RWPE2 (cell line): ENCODE measurements at regions not wholly inside any gene's neighbourhood (a gene's known extent, or its start where the extent isn't known, plus 50 kb on each side); places are given as distances from the start of the nearest gene placed in this dataset.

Experiments used
- ATAC-seq: fragments of 200-7000 bp; cut with Tn5 transposase; 3 replicates; pipeline ENCODE4 v1.9.1; 2021; ENCODE audit warnings: low read depth
- DNase-seq: peaks from one replicate; pipeline ENCODE4 v3.0.0-alpha.2; 2020; ENCODE audit warnings: low spot score
- H3K27ac ChIP-seq: fragments of 450-650 bp; 2 replicates; pipeline ENCODE4 v1.5.1; 2017; ENCODE audit warnings: mild to moderate bottlenecking; ENCODE audit not compliant: poor library complexity, severe bottlenecking
- H3K27me3 ChIP-seq: fragments of 250-450 bp; sonication (Bioruptor Pico); 2 replicates; pipeline ENCODE4 v1.5.1; 2021; ENCODE audit warnings: mild to moderate bottlenecking, moderate library complexity; ENCODE audit not compliant: insufficient read depth, poor library complexity, severe bottlenecking
- H3K36me3 ChIP-seq: fragments of 250-450 bp; sonication (Bioruptor Pico); 2 replicates; pipeline ENCODE4 v1.5.1; 2020; ENCODE audit warnings: low read depth, mild to moderate bottlenecking, moderate library complexity
- H3K4me1 ChIP-seq: fragments of 250-450 bp; sonication (Bioruptor Pico); 2 replicates; pipeline ENCODE4 v1.5.1; 2021; ENCODE audit warnings: mild to moderate bottlenecking, moderate library complexity; ENCODE audit not compliant: insufficient read depth, poor library complexity, severe bottlenecking
- H3K4me3 ChIP-seq: fragments of 250-450 bp; sonication (Bioruptor Pico); 2 replicates; pipeline ENCODE4 v1.5.1; 2021; ENCODE audit warnings: mild to moderate bottlenecking, moderate library complexity; ENCODE audit not compliant: severe bottlenecking
- H3K9me3 ChIP-seq: fragments of 250-450 bp; sonication (Bioruptor Pico); 2 replicates; pipeline ENCODE4 v1.5.1; 2021; ENCODE audit warnings: mild to moderate bottlenecking, moderate library complexity; ENCODE audit not compliant: severe bottlenecking
- CTCF ChIP-seq: fragments of 450-650 bp; IDR thresholded peaks from one replicate; pipeline ENCODE4 v1.5.1; 2017; ENCODE audit warnings: mild to moderate bottlenecking, moderate library complexity; ENCODE audit not compliant: poor library complexity, severe bottlenecking

- Histone ChIP-seq H3K4me1 (no peaks in the 10 kb centered on the region), H3K4me3 (no peak overlapping the region), H3K27ac (no peak overlapping the region), H3K27me3 (no peaks in the 10 kb centered on the region), H3K9me3 (no peaks in the 10 kb centered on the region), H3K36me3 (no peaks in the 10 kb centered on the region)
- TF ChIP-seq CTCF = no peak
- no peak for DNase-seq
- ATAC-seq = no peak
Observed at GRCh38 chr4:31905363-31905762, 1185.2 kb downstream of the PCDH7 start.

GRCh38 chr4:31908261-31908660, 1188.1 kb downstream of the PCDH7 start:
- H3K36me3 ChIP-seq = no peaks in the 10 kb centered on the region
- no peaks in the 10 kb centered on the region for H3K4me1 ChIP-seq
- TF ChIP-seq CTCF = no peak
- no peak overlapping the region for H3K4me3 ChIP-seq
- H3K27ac ChIP-seq = no peak overlapping the region
- DNase-seq = no peak
- no peak for ATAC-seq
- no peaks in the 10 kb centered on the region for H3K27me3 ChIP-seq
- H3K9me3 ChIP-seq = no peaks in the 10 kb centered on the region

GRCh38 chr4:31917334-31917733, 1197.2 kb downstream of the PCDH7 start:
- no peaks in the 10 kb centered on the region for H3K36me3 ChIP-seq
- DNase-seq (no peak), ATAC-seq (peak; percentile 61; the same call in 2 of the 3 replicates)
- no peak overlapping the region for H3K27ac ChIP-seq
- H3K4me3 ChIP-seq = no peak overlapping the region
- no peaks in the 10 kb centered on the region for H3K27me3 ChIP-seq
- no peak for TF ChIP-seq CTCF
- H3K9me3 ChIP-seq = no peaks in the 10 kb centered on the region
- H3K4me1 ChIP-seq = no peaks in the 10 kb centered on the region

GRCh38 chr4:31918891-31919290, 1198.7 kb downstream of the PCDH7 start:
- ATAC-seq (no peak), DNase-seq (no peak)
- H3K36me3 ChIP-seq = no peaks in the 10 kb centered on the region
- H3K27me3 ChIP-seq = no peaks in the 10 kb centered on the region
- no peak overlapping the region for H3K4me3 ChIP-seq
- no peak overlapping the region for H3K27ac ChIP-seq
- no peaks in the 10 kb centered on the region for H3K9me3 ChIP-seq
- H3K4me1 ChIP-seq = no peaks in the 10 kb centered on the region
- no peak for TF ChIP-seq CTCF

GRCh38 chr4:31923634-31924033, 1203.5 kb downstream of the PCDH7 start:
- H3K9me3 ChIP-seq = no peaks in the 10 kb centered on the region
- no peaks in the 10 kb centered on the region for H3K27me3 ChIP-seq
- H3K4me3 ChIP-seq = no peak overlapping the region
- H3K27ac ChIP-seq = no peak overlapping the region
- no peak for ATAC-seq
- no peak for TF ChIP-seq CTCF
- no peak for DNase-seq
- no peaks in the 10 kb centered on the region for H3K36me3 ChIP-seq
- H3K4me1 ChIP-seq = no peaks in the 10 kb centered on the region
